Esophagus muscularis mucosa (tissue), 3 donors: ENCODE measurements at regions not wholly inside any gene's neighbourhood (a gene's known extent, or its start where the extent isn't known, plus 50 kb on each side); places are given as distances from the start of the nearest gene placed in this dataset.

ENCODE experiments used
- POLR2AphosphoS5 ChIP-seq, 2 donors: sonication (generic); formaldehyde crosslinking; IDR thresholded peaks; one replicate each; pipeline ENCODE4 v1.6.1; 2017; ENCODE audit warnings: antibody characterized with exemption in 2 of 2
- TF ChIP-seq, protein P1 (sequence below), 3 experiments: fragments of 200-600 bp in 2 of 3; fragments of 450-650 bp in 1 of 3; sonication (generic) in 2 of 3; IDR thresholded peaks; one replicate each; pipeline ENCODE4 v1.5.1; 2017 to 2019; ENCODE audit warnings: antibody characterized with exemption in 3 of 3, mild to moderate bottlenecking in 2 of 3, moderate library complexity in 1 of 3

GRCh38 chr11:96842731-96843130 is 452.9 kb downstream of the JRKL start:
- no peak for TF ChIP-seq POLR2AphosphoS5 (IDR thresholded peaks at IDR 0.05)
- TF ChIP-seq, protein P1, sequence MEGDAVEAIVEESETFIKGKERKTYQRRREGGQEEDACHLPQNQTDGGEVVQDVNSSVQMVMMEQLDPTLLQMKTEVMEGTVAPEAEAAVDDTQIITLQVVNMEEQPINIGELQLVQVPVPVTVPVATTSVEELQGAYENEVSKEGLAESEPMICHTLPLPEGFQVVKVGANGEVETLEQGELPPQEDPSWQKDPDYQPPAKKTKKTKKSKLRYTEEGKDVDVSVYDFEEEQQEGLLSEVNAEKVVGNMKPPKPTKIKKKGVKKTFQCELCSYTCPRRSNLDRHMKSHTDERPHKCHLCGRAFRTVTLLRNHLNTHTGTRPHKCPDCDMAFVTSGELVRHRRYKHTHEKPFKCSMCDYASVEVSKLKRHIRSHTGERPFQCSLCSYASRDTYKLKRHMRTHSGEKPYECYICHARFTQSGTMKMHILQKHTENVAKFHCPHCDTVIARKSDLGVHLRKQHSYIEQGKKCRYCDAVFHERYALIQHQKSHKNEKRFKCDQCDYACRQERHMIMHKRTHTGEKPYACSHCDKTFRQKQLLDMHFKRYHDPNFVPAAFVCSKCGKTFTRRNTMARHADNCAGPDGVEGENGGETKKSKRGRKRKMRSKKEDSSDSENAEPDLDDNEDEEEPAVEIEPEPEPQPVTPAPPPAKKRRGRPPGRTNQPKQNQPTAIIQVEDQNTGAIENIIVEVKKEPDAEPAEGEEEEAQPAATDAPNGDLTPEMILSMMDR (IDR thresholded peaks at IDR 0.05): no peak
